ENCODE measurements at regions not wholly inside any gene's neighbourhood (a gene's known extent, or its start where the extent isn't known, plus 50 kb on each side); places are given as distances from the start of the nearest gene placed in this dataset.
A peak's percentile ranks its signal among the peaks of the same experiment; 100 is the strongest.
"Not testable (repeated sequence)": the region's sequence is repeated elsewhere in the genome, so short reads cannot be mapped to it uniquely, and the experiment has no call there.

DNA sequence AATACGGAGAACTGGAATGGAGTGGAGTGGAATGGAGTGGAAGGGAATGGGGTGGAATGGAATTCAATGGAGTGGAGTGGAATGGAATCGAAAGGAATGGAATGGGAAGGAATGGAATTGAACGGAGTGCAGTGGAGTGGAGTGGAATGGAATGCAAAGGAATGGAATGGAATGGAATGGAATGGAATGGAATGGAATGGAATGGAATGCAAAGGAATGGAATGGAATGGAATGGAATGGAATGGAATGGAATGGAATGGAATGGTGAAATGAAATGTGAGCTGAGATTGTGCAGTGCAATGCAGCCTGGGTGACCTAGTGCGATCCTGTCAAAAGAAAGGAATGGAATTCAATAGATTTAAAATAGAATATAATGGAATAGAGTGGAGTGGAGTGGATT, 357.3 kb upstream of the WSB1 start:
- not testable (repeated sequence) for H3K27me3 Mint-ChIP-seq (ENCODE audit: low read depth); H3K4me3 Mint-ChIP-seq; H3K27ac Mint-ChIP-seq; H3K4me1 Mint-ChIP-seq (ENCODE audit: low read depth); H3K9me3 Mint-ChIP-seq; H3K36me3 Mint-ChIP-seq (ENCODE audit: low read depth)

DNA sequence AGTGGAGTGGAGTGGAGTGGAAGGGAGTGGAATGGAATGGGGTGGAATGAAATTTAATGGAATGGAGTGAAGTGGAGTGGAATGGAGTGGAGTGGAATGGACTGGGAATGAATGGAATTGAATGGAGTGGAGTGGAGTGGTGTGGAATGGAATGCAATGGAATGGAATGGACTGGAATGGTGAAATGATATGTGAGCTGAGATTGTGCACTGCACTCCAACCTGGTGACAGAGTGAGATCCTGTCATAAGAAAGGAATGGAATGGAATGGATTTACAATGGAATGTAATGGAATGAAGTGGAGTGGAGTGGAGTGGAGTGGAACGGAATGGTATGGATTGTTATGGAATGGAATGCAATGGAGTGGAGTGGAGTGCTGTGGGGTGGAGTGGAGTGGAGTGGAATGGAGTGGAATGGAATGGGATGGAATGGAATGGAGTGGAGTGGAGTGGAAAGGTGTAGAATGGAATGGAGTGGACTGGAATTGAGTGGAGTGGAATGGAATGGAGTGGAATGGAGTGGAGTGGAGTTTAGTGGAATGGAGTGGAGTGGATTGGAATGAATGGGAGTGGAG, 356.1 kb upstream of the WSB1 start:
- H3K4me3 Mint-ChIP-seq; H3K4me1 Mint-ChIP-seq (ENCODE audit: low read depth); H3K27me3 Mint-ChIP-seq (ENCODE audit: low read depth); H3K9me3 Mint-ChIP-seq; H3K36me3 Mint-ChIP-seq (ENCODE audit: low read depth); H3K27ac Mint-ChIP-seq: not testable (repeated sequence)

DNA sequence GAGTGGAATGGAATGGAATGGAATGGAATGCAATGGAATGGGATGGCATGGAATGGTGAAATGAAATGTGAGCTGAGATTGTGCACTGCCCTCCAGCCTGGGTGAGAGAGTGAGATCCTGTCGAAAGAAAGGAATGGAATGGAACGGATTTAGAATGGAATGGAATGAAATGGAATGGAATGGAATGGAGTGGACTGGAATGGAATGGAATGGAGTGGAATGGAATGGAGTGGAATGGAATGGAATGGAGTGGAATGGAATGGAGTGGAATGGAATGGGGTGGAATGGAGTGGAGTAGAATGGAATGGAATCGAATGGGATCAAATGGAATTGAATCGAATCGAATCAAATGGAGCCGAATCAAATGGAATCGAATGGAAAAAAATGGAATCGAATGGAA, 354.2 kb upstream of the WSB1 start:
- not testable (repeated sequence) for H3K4me3 Mint-ChIP-seq; H3K36me3 Mint-ChIP-seq (ENCODE audit: low read depth); H3K27me3 Mint-ChIP-seq (ENCODE audit: low read depth); H3K9me3 Mint-ChIP-seq; H3K27ac Mint-ChIP-seq; H3K4me1 Mint-ChIP-seq (ENCODE audit: low read depth)

DNA sequence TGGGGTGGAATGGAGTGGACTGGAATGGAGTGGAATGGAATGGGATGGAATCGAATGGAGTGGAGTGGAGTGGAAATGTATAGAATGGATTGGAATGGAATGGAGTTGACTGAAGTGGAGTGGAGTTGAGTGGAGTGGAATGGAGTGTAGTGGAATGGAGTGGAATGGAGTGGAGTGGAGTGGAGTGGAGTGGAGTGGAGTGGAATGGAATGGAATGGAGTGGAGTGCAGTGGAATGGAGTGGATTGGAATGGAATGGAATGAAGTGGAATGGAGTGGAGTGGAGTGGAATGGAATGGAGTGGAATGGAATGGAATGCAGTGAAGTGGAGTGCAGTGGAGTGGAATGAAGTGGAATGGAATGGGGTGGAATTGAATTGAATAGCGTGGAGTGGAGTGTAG, 353.3 kb upstream of the WSB1 start:
- not testable (repeated sequence) for H3K27me3 Mint-ChIP-seq (ENCODE audit: low read depth); H3K36me3 Mint-ChIP-seq (ENCODE audit: low read depth); H3K4me1 Mint-ChIP-seq (ENCODE audit: low read depth); H3K27ac Mint-ChIP-seq; H3K4me3 Mint-ChIP-seq; H3K9me3 Mint-ChIP-seq

DNA sequence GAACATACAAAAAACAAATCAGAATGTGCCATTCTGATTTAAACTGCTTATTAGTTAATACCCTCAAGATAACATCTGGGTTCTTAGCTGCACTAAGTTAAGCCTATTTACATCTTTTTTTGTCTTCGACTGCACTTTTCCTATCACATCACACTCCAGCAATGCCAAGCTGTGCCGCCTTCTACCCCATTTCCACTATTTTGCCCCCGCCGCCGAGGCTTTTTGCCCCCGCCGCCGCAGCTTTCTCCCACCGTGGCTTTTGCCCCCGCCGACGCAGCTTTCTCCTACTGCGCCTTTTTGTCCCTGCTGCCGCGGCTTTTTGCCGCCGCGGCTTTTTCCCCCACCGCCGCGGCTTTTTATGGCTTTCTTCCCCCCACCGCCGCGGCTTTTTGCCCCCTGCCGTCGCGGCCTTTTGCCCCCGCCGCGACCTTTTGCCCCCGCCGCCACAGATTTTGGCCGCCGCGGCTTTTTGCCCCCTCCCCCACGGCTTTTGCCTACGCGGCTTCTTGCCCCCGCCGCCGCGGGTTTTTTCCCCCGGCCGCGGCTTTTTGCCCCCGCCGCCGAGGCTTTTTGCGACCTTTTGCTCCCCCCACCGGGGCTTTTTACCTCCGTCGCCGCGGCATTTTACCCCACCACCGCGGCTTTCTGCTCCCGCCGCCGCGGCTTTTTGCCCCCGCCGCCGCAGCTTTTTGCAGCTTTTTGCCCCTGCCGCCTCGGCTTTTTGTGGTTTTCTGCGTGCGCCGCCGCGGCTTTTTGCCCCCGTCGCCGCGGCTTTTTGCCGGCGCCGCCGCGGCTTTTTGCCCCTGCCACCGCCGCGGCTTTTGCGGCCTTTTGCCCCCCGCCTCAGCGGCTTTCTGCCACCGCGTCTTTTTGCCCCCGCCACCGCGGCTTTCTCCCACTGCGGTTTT, 331.4 kb upstream of the WSB1 start:
- Mint-ChIP-seq H3K4me1 (ENCODE audit: low read depth) (no peaks in the 10 kb centered on the region), H3K9me3 (peaks cover 8% of the 10 kb centered on the region), H3K4me3 (no peak overlapping the region), H3K36me3 (ENCODE audit: low read depth) (no peaks in the 10 kb centered on the region), H3K27me3 (ENCODE audit: low read depth) (peaks cover 14% of the 10 kb centered on the region), H3K27ac (peak overlapping the region; percentile 41)

DNA sequence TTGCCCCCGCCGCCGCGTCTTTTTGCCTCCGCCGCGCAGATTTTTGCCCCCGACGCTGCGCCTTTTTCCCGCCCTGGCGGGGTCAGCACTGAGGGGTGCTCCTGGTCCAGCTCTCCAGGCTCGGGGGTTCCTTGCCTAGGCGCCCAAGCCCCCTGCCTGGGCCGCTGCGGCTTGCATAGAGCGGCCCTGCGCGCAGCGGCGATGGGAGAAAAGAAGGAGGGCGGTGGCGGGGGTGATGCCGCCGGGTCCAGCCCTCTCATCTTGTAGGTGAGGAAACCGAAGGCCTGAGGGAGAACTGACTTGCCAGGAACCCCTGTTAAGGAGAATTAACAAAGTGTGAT, 330.8 kb upstream of the WSB1 start:
- peaks cover 14% of the 10 kb centered on the region for H3K27me3 Mint-ChIP-seq (ENCODE audit: low read depth)
- peak overlapping the region; percentile 5 for H3K27ac Mint-ChIP-seq
- H3K4me3 Mint-ChIP-seq, result no peak overlapping the region
- no peaks in the 10 kb centered on the region for H3K36me3 Mint-ChIP-seq (ENCODE audit: low read depth)
- H3K4me1 Mint-ChIP-seq (ENCODE audit: low read depth), result no peaks in the 10 kb centered on the region
- H3K9me3 Mint-ChIP-seq, result peaks cover 8% of the 10 kb centered on the region

DNA sequence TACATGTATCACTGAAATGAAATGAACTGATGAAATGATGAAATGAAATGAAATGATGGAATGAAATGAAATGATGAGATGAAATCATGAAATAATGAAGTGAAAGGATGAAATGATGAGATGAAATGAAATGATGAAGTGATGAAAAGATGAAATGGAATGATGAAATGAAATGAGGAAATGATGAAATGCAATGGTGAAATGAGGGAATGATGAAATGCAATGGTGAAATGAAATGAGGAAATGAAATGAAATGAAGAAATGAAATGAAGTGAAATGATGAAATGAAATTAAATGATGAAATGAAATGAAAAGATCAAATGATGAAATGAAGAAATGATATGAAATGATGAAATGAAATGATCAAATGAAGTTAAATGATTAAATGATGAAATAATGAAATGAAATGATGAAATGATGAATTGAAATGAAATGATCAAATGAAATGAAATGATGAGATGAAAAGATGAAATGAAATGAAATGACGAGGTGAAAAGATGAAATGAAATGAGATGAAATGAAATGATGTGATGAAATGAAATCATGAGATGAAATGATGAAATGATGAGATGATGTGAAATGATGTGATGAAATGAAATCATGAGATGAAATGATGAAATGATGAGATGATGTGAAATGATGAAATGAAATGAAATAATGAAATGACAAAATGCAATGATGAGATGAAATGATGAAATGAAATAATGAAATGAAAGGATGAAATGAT, 327.9 kb upstream of the WSB1 start:
- not testable (repeated sequence) for H3K36me3 Mint-ChIP-seq (ENCODE audit: low read depth); H3K27ac Mint-ChIP-seq; H3K4me1 Mint-ChIP-seq (ENCODE audit: low read depth); H3K4me3 Mint-ChIP-seq
- H3K9me3 Mint-ChIP-seq, result peaks cover 13% of the 10 kb centered on the region
- peaks cover 11% of the 10 kb centered on the region for H3K27me3 Mint-ChIP-seq (ENCODE audit: low read depth)

DNA sequence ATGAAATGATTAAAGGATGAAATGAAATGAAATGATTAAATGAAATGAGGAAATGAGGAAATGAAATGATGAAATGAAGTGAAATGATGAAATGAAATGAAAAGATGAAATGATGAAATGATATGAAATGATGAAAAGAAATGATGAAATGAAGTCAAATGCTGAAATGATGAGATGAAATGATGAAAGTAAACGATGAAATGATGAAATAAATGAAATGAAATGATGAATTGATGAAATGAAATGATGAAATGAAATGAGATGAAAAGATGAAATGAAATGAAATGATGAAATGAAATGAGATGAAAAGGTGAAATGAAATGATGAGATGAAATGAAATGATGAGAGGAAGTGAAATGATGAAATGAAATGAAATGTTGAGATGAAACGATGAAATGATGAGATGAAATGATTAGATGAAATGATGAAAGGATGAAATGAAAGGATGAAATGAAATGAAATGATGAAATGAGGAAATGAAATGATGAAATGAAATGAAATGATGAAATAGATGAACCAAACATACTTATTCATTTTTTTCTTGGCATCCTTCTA, 327.2 kb upstream of the WSB1 start:
- H3K9me3 Mint-ChIP-seq, result peaks cover 13% of the 10 kb centered on the region
- not testable (repeated sequence) for H3K4me1 Mint-ChIP-seq (ENCODE audit: low read depth); H3K36me3 Mint-ChIP-seq (ENCODE audit: low read depth); H3K27ac Mint-ChIP-seq; H3K27me3 Mint-ChIP-seq (ENCODE audit: low read depth); H3K4me3 Mint-ChIP-seq

DNA sequence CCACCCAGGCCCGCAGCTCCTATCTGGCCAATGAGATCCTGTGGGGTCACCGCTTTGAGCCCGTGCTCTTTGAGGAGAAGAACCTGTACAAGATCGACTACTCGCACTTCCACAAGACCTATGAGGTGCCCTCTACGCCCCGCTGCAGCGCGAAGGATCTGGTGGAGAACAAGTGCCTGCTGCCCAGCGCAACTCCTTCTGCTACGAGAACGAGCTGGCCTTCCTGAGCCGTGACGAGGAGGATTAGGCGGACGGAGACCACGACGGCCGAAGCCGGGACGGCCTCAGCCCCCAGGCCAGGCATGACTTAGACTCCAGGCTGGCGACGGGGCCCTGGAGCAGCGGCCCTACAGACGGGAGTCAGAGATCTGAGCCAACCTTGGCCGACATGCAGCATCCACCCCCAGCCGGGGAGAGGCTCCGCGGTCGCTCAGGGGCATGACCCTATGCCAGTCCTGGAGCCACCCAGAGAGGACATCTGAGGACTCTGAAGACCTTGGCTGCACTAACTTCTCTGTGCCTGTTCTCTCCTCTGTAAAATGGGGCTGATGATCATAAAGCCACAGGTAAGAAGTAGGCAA, 312.0 kb upstream of the WSB1 start:
- not testable (repeated sequence) for H3K36me3 Mint-ChIP-seq (ENCODE audit: low read depth); H3K4me1 Mint-ChIP-seq (ENCODE audit: low read depth)

DNA sequence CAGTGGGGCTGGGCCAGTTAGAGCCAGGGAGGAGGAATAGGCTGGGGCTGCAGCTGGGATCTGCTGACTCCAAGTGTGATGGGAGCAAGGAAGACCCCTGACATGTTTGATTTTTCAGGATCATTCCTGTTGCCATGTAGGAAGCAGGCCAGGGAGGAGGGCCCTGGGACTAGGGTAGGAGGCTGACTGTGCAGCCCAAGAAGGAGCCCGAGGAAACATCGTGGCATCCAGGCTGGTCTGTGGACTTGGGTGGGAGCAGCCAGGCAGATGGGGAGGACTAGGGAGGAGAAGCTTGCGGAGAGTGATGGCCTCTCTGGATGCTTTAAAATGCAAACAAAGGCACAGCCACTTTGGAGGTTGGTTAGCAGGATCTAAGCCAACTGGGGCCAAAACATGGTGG, 311.4 kb upstream of the WSB1 start:
- not testable (repeated sequence) for H3K4me3 Mint-ChIP-seq; H3K4me1 Mint-ChIP-seq (ENCODE audit: low read depth); H3K36me3 Mint-ChIP-seq (ENCODE audit: low read depth); H3K27ac Mint-ChIP-seq; H3K27me3 Mint-ChIP-seq (ENCODE audit: low read depth)
- peaks cover 40% of the 10 kb centered on the region for H3K9me3 Mint-ChIP-seq

More for the DNA sequence above, 312.0 kb upstream of the WSB1 start:
- not testable (repeated sequence) for H3K4me3 Mint-ChIP-seq; H3K27me3 Mint-ChIP-seq (ENCODE audit: low read depth); H3K27ac Mint-ChIP-seq
- H3K9me3 Mint-ChIP-seq, result peaks cover 38% of the 10 kb centered on the region

DNA sequence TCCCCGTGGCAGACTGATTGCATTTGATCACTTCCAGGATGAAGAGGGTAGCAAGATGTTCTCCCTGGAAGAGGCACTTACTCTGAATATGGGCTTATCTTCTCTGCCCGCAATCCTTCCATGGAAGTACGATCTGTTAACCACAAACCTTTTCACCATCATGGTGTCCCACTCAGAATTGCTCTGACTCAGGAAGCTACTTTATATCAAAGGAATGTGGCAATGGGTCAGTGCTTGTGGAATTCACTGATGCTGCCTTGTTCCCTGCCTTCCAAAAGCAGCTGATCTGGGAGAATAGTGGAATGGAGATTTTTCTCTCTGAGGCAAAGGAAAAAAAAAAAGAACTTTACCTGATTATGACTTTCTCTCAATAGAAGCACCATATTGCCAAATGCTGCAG, 306.1 kb upstream of the WSB1 start:
- H3K4me3 Mint-ChIP-seq; H3K27ac Mint-ChIP-seq; H3K4me1 Mint-ChIP-seq (ENCODE audit: low read depth); H3K36me3 Mint-ChIP-seq (ENCODE audit: low read depth); H3K27me3 Mint-ChIP-seq (ENCODE audit: low read depth): not testable (repeated sequence)
- peaks cover 34% of the 10 kb centered on the region for H3K9me3 Mint-ChIP-seq

DNA sequence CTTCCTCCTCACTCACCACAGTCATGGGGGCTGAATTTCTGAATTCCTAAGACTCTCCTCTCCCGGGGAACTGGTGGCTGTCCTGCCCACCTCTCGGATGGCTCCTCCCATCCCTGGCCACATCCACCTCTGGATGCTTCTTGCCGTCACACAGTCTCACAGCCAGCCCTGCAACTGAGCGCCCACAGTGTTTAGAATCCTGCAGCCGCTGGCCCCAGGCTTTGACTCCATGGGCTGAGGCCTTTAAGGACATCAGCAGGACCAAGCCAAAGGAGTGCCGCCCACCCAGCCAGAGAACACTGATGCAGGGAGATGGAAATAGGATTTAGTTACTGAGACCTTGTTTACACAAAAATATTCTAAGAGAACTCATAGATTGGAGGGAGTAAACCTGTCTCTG, 299.3 kb upstream of the WSB1 start:
- H3K4me1 Mint-ChIP-seq (ENCODE audit: low read depth); H3K27ac Mint-ChIP-seq; H3K4me3 Mint-ChIP-seq; H3K27me3 Mint-ChIP-seq (ENCODE audit: low read depth); H3K36me3 Mint-ChIP-seq (ENCODE audit: low read depth): not testable (repeated sequence)
- H3K9me3 Mint-ChIP-seq, result peaks cover 14% of the 10 kb centered on the region

DNA sequence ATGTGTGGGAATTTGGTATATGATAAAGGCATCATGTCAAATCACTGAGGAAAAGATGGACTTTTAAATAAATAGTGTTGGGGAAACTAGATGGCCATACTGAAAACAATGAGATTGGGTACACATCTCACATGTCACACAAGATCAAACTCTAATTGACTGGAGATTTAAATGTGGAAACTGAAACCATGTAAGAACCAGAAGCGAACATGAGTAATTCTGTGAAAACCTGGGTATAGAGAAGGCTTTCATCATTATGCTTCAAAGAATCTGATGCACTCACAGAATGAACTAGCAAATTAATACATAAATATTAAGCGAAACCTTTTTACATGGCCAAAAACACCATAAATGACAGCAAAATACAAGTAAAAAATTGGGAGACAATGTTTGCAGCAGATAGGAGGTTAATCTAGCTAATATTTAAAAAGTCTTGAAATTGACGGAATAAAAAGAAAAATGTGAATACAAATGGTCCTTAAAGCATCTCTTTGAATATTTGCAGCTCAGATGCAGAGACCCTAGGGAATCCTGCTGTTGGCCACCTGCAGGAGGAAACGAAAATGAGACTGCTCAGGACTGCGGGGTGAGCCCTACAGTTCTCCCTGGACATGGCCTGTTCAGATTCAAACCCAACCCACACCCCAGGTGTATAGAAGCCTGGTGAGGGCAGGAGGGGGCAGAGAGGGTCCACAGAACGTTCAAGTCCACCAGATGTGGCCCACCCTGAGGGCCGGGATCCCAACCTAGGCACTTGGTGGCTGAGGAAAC, 297.6 kb upstream of the WSB1 start:
- not testable (repeated sequence) for H3K27ac Mint-ChIP-seq; H3K27me3 Mint-ChIP-seq (ENCODE audit: low read depth); H3K4me3 Mint-ChIP-seq; H3K36me3 Mint-ChIP-seq (ENCODE audit: low read depth); H3K4me1 Mint-ChIP-seq (ENCODE audit: low read depth)
- H3K9me3 Mint-ChIP-seq, result peaks cover 18% of the 10 kb centered on the region

DNA sequence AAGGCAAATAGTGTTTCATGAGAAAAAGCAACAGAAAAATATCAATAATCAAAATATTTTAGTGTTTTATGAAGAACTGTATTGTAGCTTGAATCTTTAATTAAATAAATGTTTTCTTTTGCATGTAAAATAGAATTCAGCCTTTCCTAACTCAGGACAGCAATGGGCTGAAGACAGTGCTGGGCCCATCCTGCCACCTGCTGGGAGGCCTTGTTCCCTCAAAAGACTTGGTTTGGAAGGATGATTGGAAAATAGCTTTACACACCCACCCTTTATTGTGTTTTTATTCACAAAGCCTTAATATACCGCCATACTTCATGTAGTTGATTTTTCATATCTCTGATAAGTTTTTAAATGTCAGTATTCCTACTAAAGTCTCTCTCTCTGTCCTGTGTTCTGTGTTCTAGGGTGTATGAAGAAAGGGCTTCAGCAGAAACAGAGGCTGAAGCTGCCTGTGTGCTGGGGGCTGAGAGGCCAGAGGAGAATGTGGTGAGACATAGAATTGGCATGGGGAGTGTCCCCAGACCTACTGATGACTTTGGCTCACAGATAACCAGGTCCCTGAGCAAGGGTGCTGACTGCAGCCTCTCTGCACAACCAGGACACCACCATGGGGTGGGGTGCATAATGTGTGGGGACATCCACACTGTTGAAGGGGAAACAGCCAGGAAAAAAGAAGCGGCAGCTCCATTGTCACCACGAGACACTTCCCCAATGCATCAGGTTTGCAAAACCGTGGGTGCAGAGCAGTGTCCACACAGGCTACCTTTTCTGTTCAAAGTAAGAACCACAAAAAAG, 286.0 kb upstream of the WSB1 start:
- H3K4me1 Mint-ChIP-seq (ENCODE audit: low read depth); H3K4me3 Mint-ChIP-seq; H3K27ac Mint-ChIP-seq; H3K36me3 Mint-ChIP-seq (ENCODE audit: low read depth); H3K27me3 Mint-ChIP-seq (ENCODE audit: low read depth): not testable (repeated sequence)
- peaks cover 22% of the 10 kb centered on the region for H3K9me3 Mint-ChIP-seq
